Keratinocyte (primary cell): ENCODE measurements at regions not wholly inside any gene's neighbourhood (a gene's known extent, or its start where the extent isn't known, plus 50 kb on each side); places are given as distances from the start of the nearest gene placed in this dataset.

Experiments
- DNase-seq: peaks from one replicate; pipeline ENCODE4 v3.0.0-alpha.2; 2011; ENCODE audit warnings: low read depth, missing footprints, low spot score
- FAIRE-seq: peaks from 2 replicates; lab custom pipeline; 2011; peaks lifted over from hg19 to GRCh38; lab: Jason Lieb, UNC
- H2AFZ ChIP-seq: 2 replicates; pipeline ENCODE4 v1.6.0; 2012; ENCODE audit warnings: low read length, control low read depth, inconsistent platforms; ENCODE audit not compliant: control insufficient read depth
- H3K27ac ChIP-seq: 2 replicates; pipeline ENCODE4 v1.5.1; 2011; ENCODE audit warnings: low read length; ENCODE audit not compliant: control insufficient read depth, insufficient read depth
- H3K27me3 ChIP-seq: 3 replicates; pipeline ENCODE4 v1.6.0; 2011; ENCODE audit warnings: low read length; ENCODE audit not compliant: control insufficient read depth, insufficient read depth; ENCODE audit errors: extremely low read depth
- H3K36me3 ChIP-seq, 2 experiments: 2 replicates in 1 of 2; 3 replicates in 1 of 2; pipeline ENCODE4 v1.5.1; 2011; ENCODE audit warnings: low read length in 2 of 2, mild to moderate bottlenecking in 1 of 2; ENCODE audit not compliant: control insufficient read depth in 2 of 2, insufficient read depth in 2 of 2; ENCODE audit errors: extremely low read depth in 1 of 2
- H3K4me1 ChIP-seq: 3 replicates; pipeline ENCODE4 v1.5.1; 2011; ENCODE audit warnings: low read length; ENCODE audit not compliant: control insufficient read depth, insufficient read depth; ENCODE audit errors: extremely low read depth
- H3K4me2 ChIP-seq: 3 replicates; pipeline ENCODE4 v1.6.0; 2011; ENCODE audit warnings: low read depth, low read length; ENCODE audit not compliant: control insufficient read depth, insufficient read depth; ENCODE audit errors: extremely low read depth
- H3K4me3 ChIP-seq, 3 experiments: fragments of 200-600 bp in 1 of 3; sonication (generic) in 1 of 3; 2 replicates in 2 of 3; 3 replicates in 1 of 3; pipeline ENCODE4 v1.5.1; 2011 to 2016; ENCODE audit warnings: low read length in 3 of 3, mild to moderate bottlenecking in 3 of 3, control low read depth in 2 of 3, inconsistent platforms in 1 of 3, low read depth in 1 of 3, mixed read lengths in 1 of 3, mixed run types in 1 of 3, moderate library complexity in 1 of 3; ENCODE audit not compliant: control insufficient read depth in 2 of 3, insufficient read depth in 2 of 3; ENCODE audit errors: extremely low read depth in 1 of 3
- H3K79me2 ChIP-seq: 2 replicates; pipeline ENCODE4 v1.6.0; 2012; ENCODE audit warnings: low read length; ENCODE audit not compliant: control insufficient read depth, insufficient read depth
- H3K9ac ChIP-seq: 3 replicates; pipeline ENCODE4 v1.6.0; 2011; ENCODE audit warnings: low read length; ENCODE audit not compliant: control insufficient read depth, insufficient read depth; ENCODE audit errors: extremely low read depth
- H3K9me1 ChIP-seq: 3 replicates; pipeline ENCODE4 v1.6.0; 2011; ENCODE audit warnings: low read length; ENCODE audit not compliant: control insufficient read depth, insufficient read depth; ENCODE audit errors: extremely low read depth
- H3K9me3 ChIP-seq: 2 replicates; pipeline ENCODE4 v1.5.1; 2012; ENCODE audit warnings: low read depth, low read length; ENCODE audit not compliant: control insufficient read depth
- H4K20me1 ChIP-seq: 3 replicates; pipeline ENCODE4 v1.6.0; 2011; ENCODE audit warnings: low read length; ENCODE audit not compliant: control insufficient read depth, insufficient read depth; ENCODE audit errors: extremely low read depth
- CTCF ChIP-seq, 3 experiments: IDR thresholded peaks in 1 of 3; conservative IDR thresholded peaks in 1 of 3; optimal IDR thresholded peaks in 1 of 3; 2 replicates in 2 of 3; 3 replicates in 1 of 3; pipeline versions ENCODE3 to v1.5.1; 2011; ENCODE audit warnings: low read length in 3 of 3, mild to moderate bottlenecking in 3 of 3, moderate library complexity in 2 of 3, control low read depth in 1 of 3, inconsistent platforms in 1 of 3; ENCODE audit not compliant: insufficient read depth in 2 of 3; ENCODE audit errors: extremely low read depth in 1 of 3
- EZH2 ChIP-seq: IDR thresholded peaks from one replicate; pipeline ENCODE4 v1.6.1; 2012; ENCODE audit warnings: inconsistent platforms, mild to moderate bottlenecking, low read length, moderate library complexity
- dilution Hi-C: fragments of 300-500 bp; cut with MboI; formaldehyde crosslinking; loops from one replicate; pipeline ENCODE4 v1.7.0; 2020; ENCODE audit warnings: low sequenced_read_pairs; ENCODE audit not compliant: extremely low pct_ligation_motif_present

GRCh38 chr11:86159581-86159891 lies 85.0 kb upstream of the EED start:
- H3K9ac ChIP-seq = peak overlapping the region; percentile 60
- H3K9me1 ChIP-seq = no peaks in the 10 kb centered on the region
- H3K27ac ChIP-seq = peak overlapping the region; percentile 86
- H4K20me1 ChIP-seq = no peaks in the 10 kb centered on the region
- dilution Hi-C loops = no loop called here
- no peaks in the 10 kb centered on the region for H3K9me3 ChIP-seq
- peaks cover 73% of the 10 kb centered on the region for H3K4me1 ChIP-seq
- H3K36me3 ChIP-seq = no peaks in the 10 kb centered on the region
- TF ChIP-seq EZH2 (no peak), CTCF (optimal IDR thresholded peaks at IDR 0.05 in 1 of 3, IDR thresholded peaks at IDR 0.05 in 1 of 3, conservative IDR thresholded peaks at IDR 0.05 in 1 of 3; ENCODE audit: extremely low read depth in 1 of 3, insufficient read depth in 2 of 3, low read length in 3 of 3) (no peak)
- H3K27me3 ChIP-seq = no peaks in the 10 kb centered on the region
- FAIRE-seq (no peak), DNase-seq (no peak)
- H2AFZ ChIP-seq = no peak overlapping the region
- H3K4me2 ChIP-seq = peak overlapping the region; percentile 50
- H3K79me2 ChIP-seq = no peaks in the 10 kb centered on the region
- H3K4me3 ChIP-seq = no peak overlapping the region

GRCh38 chr11:86158704-86159580 lies 85.6 kb upstream of the EED start:
- Histone ChIP-seq H3K4me1 (peaks cover 73% of the 10 kb centered on the region), H3K9me3 (no peaks in the 10 kb centered on the region), H2AFZ (no peak overlapping the region), H3K79me2 (no peaks in the 10 kb centered on the region), H3K4me3 (no peak overlapping the region), H4K20me1 (no peaks in the 10 kb centered on the region), H3K36me3 (no peaks in the 10 kb centered on the region), H3K4me2 (no peak overlapping the region), H3K9me1 (no peaks in the 10 kb centered on the region), H3K27ac (peak overlapping the region; percentile 86), H3K9ac (no peak overlapping the region), H3K27me3 (no peaks in the 10 kb centered on the region)
- no peak for TF ChIP-seq CTCF (optimal IDR thresholded peaks at IDR 0.05 in 1 of 3, IDR thresholded peaks at IDR 0.05 in 1 of 3, conservative IDR thresholded peaks at IDR 0.05 in 1 of 3; ENCODE audit: extremely low read depth in 1 of 3, insufficient read depth in 2 of 3, low read length in 3 of 3)
- TF ChIP-seq EZH2 = no peak
- dilution Hi-C loops = no loop called here
- no peak for FAIRE-seq
- DNase-seq = no peak
